ENCODE measurements at regions not wholly inside any gene's neighbourhood (a gene's known extent, or its start where the extent isn't known, plus 50 kb on each side); places are given as distances from the start of the nearest gene placed in this dataset.

GRCh38 chr6:30824698-30825097, 59.6 kb upstream of the DDR1 start (continued):
- TF ChIP-seq, protein P1, sequence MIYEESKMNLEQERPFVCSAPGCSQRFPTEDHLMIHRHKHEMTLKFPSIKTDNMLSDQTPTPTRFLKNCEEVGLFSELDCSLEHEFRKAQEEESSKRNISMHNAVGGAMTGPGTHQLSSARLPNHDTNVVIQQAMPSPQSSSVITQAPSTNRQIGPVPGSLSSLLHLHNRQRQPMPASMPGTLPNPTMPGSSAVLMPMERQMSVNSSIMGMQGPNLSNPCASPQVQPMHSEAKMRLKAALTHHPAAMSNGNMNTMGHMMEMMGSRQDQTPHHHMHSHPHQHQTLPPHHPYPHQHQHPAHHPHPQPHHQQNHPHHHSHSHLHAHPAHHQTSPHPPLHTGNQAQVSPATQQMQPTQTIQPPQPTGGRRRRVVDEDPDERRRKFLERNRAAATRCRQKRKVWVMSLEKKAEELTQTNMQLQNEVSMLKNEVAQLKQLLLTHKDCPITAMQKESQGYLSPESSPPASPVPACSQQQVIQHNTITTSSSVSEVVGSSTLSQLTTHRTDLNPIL (CRISPR knock-in tag; IDR thresholded peaks at IDR 0.05; ENCODE audit: low read depth), result no peak
- no peak for TF ChIP-seq TSHZ2 (CRISPR knock-in tag; IDR thresholded peaks at IDR 0.05)

GRCh38 chr6:30823534-30823865, 60.8 kb upstream of the DDR1 start:
- TF ChIP-seq CSDC2 (CRISPR knock-in tag; IDR thresholded peaks at IDR 0.05), result no peak
- no peak for TF ChIP-seq TCF4 (CRISPR knock-in tag; IDR thresholded peaks at IDR 0.05; ENCODE audit: borderline replicate concordance)
- TF ChIP-seq TSHZ2 (CRISPR knock-in tag; IDR thresholded peaks at IDR 0.05), result no peak
- TF ChIP-seq ZNF8 (CRISPR knock-in tag; IDR thresholded peaks at IDR 0.05), result no peak
- TF ChIP-seq ARNTL (CRISPR knock-in tag; IDR thresholded peaks at IDR 0.05; ENCODE audit: borderline replicate concordance, low read depth), result no peak
- TF ChIP-seq ZFP30 (CRISPR knock-in tag; IDR thresholded peaks at IDR 0.05), result no peak
- no peak for ATAC-seq

DNA sequence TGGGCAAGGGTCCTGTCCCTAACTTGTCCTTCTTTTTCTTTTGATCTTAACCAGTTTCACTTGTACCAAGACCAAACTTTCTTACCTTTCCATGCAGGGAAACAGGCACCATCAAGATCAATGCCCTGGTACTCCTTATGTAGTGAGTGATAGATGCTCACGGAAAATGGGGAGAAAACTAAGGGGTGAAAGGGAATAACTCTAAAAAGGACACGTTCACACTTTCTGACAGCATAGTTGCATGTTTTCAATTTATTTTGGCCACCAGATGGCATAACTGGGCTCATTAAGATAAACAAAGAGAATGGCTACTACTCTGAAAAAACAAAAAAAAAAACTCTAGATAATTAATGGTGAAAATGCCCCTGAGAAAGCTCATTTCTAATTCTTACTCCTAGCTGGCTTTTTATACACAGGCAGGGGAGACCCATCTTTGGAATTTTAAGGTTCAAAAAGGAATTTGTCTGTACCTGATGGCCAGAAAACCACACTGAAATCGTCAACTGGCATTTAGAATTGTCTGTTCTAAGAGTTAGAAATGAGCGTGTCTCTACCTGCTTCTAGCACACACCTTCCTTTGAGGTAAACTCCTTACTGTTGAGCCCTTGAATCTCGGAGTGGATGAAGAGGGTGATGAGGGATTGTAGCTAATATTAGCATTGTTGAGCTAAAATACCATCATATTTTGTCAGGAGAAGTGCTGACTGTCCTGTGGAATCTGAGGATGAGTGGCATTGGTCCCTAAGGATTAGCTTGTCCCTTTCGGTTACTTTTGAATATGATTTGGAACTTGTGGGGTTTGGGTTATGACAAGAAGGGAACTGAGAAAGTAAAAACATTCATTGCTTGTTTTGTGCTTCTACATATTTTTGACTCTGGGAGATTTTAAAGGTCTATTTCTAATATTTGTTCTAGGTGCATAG, 62.2 kb upstream of the DDR1 start:
- ATAC-seq, result peak; percentile 53; the same call in 2 of the 3 replicates
- TF ChIP-seq TCF4 (CRISPR knock-in tag; IDR thresholded peaks at IDR 0.05; ENCODE audit: borderline replicate concordance) (no peak), ZC3H10 (CRISPR knock-in tag; IDR thresholded peaks at IDR 0.05) (no peak), OSR1 (CRISPR knock-in tag; IDR thresholded peaks at IDR 0.05) (no peak), ZNF8 (CRISPR knock-in tag; IDR thresholded peaks at IDR 0.05) (no peak), PPARA (CRISPR knock-in tag; IDR thresholded peaks at IDR 0.05; ENCODE audit: borderline replicate concordance) (no peak), SNAI2 (CRISPR knock-in tag; IDR thresholded peaks at IDR 0.05) (no peak), ZNF70 (CRISPR knock-in tag; IDR thresholded peaks at IDR 0.05) (no peak), ZFP30 (CRISPR knock-in tag; IDR thresholded peaks at IDR 0.05) (no peak), ESRRG (CRISPR knock-in tag; IDR thresholded peaks at IDR 0.05) (no peak), ISL1 (CRISPR knock-in tag; IDR thresholded peaks at IDR 0.05) (no peak), TSHZ2 (CRISPR knock-in tag; IDR thresholded peaks at IDR 0.05) (no peak), ARNTL (CRISPR knock-in tag; IDR thresholded peaks at IDR 0.05; ENCODE audit: borderline replicate concordance, low read depth) (no peak), CSDC2 (CRISPR knock-in tag; IDR thresholded peaks at IDR 0.05) (no peak), GLIS3 (CRISPR knock-in tag; IDR thresholded peaks at IDR 0.05) (no peak), RARB (CRISPR knock-in tag; IDR thresholded peaks at IDR 0.05) (no peak), BACH2 (CRISPR knock-in tag; IDR thresholded peaks at IDR 0.05; ENCODE audit: borderline replicate concordance) (no peak), ZFP3 (CRISPR knock-in tag; IDR thresholded peaks at IDR 0.05) (no peak), PATZ1 (CRISPR knock-in tag; IDR thresholded peaks at IDR 0.05; ENCODE audit: borderline replicate concordance) (no peak)
- TF ChIP-seq, protein P2, sequence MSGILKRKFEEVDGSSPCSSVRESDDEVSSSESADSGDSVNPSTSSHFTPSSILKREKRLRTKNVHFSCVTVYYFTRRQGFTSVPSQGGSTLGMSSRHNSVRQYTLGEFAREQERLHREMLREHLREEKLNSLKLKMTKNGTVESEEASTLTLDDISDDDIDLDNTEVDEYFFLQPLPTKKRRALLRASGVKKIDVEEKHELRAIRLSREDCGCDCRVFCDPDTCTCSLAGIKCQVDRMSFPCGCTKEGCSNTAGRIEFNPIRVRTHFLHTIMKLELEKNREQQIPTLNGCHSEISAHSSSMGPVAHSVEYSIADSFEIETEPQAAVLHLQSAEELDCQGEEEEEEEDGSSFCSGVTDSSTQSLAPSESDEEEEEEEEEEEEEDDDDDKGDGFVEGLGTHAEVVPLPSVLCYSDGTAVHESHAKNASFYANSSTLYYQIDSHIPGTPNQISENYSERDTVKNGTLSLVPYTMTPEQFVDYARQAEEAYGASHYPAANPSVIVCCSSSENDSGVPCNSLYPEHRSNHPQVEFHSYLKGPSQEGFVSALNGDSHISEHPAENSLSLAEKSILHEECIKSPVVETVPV (CRISPR knock-in tag; IDR thresholded peaks at IDR 0.05), result no peak
- TF ChIP-seq, protein P1 (CRISPR knock-in tag; IDR thresholded peaks at IDR 0.05; ENCODE audit: low read depth), result no peak

Measured in SK-N-SH treated with all-trans-retinoic acid at 6 μM for 48 hours (cell line).